SU-DHL-6 (cell line): ENCODE measurements at regions not wholly inside any gene's neighbourhood (a gene's known extent, or its start where the extent isn't known, plus 50 kb on each side); places are given as distances from the start of the nearest gene placed in this dataset.

Source experiments
- H2AFZ ChIP-seq: fragments of 200-600 bp; sonication (generic); 2 replicates; pipeline ENCODE4 v1.6.1; 2014; ENCODE audit warnings: low read depth, mild to moderate bottlenecking, moderate library complexity, mixed read lengths, antibody characterized with exemption, low read length; ENCODE audit not compliant: severe bottlenecking
- H3F3A ChIP-seq: fragments of 200-600 bp; shearing (Covaris generic); 2 replicates; pipeline ENCODE4 v1.6.0; 2016; ENCODE audit warnings: antibody characterized with exemption, mild to moderate bottlenecking; ENCODE audit not compliant: insufficient read depth
- H3K27ac ChIP-seq: fragments of 200-600 bp; sonication (generic); 2 replicates; pipeline ENCODE4 v1.5.1; 2016; ENCODE audit warnings: low read depth, mild to moderate bottlenecking, low read length, moderate library complexity, mixed read lengths
- H3K27me3 ChIP-seq: fragments of 200-600 bp; sonication (generic), shearing (Covaris generic); 2 replicates; pipeline ENCODE4 v1.6.0; 2014; ENCODE audit warnings: mild to moderate bottlenecking, low read length
- H3K36me3 ChIP-seq: fragments of 200-600 bp; sonication (generic); 2 replicates; pipeline ENCODE4 v1.6.1; 2014; ENCODE audit warnings: mild to moderate bottlenecking, low read length, mixed read lengths
- H3K4me2 ChIP-seq: fragments of 300-600, 200-600 bp; shearing (Covaris generic), sonication (generic); 2 replicates; pipeline ENCODE4 v1.6.0; 2014; ENCODE audit warnings: low read length, low read depth, mild to moderate bottlenecking; ENCODE audit not compliant: poor library complexity, severe bottlenecking
- H3K4me3 ChIP-seq: fragments of 200-600 bp; sonication (generic); 2 replicates; pipeline ENCODE4 v1.5.1; 2014; ENCODE audit warnings: antibody characterized with exemption, low read length, mild to moderate bottlenecking, mixed read lengths; ENCODE audit not compliant: insufficient read depth, poor library complexity, severe bottlenecking
- H3K79me2 ChIP-seq: fragments of 200-600 bp; sonication (generic); 2 replicates; pipeline ENCODE4 v1.6.1; 2014; ENCODE audit warnings: mild to moderate bottlenecking, low read length, moderate library complexity; ENCODE audit not compliant: insufficient read depth
- H3K9ac ChIP-seq: fragments of 200-600 bp; sonication (generic); 2 replicates; pipeline ENCODE4 v1.7.0; 2014; ENCODE audit warnings: mild to moderate bottlenecking, low read length
- H3K9me2 ChIP-seq: fragments of 200-600 bp; sonication (generic); replicated peaks from 2 replicates; pipeline ENCODE4 v1.6.1; 2014; ENCODE audit warnings: low read length; ENCODE audit not compliant: insufficient read depth
- H3K9me3 ChIP-seq: fragments of 200-600 bp; sonication (generic); 2 replicates; pipeline ENCODE4 v1.6.1; 2014; ENCODE audit warnings: low read length, mixed read lengths; ENCODE audit not compliant: insufficient read depth
- H4K20me1 ChIP-seq: fragments of 200-600 bp; sonication (generic); 2 replicates; pipeline ENCODE4 v1.6.1; 2014; ENCODE audit warnings: low read depth, mild to moderate bottlenecking, antibody characterized with exemption, low read length, moderate library complexity, mixed read lengths
- EZH2phosphoT487 ChIP-seq: fragments of 200-600 bp; sonication (generic), shearing (Covaris generic); conservative IDR thresholded peaks from 2 replicates; pipeline ENCODE4 v1.6.1; 2018; ENCODE audit warnings: mild to moderate bottlenecking, antibody characterized with exemption, low read length, moderate library complexity, mixed read lengths
- TF ChIP-seq, protein P1 (sequence below): fragments of 200-600 bp; sonication (generic); IDR thresholded peaks from one replicate; pipeline ENCODE4 v1.5.1; 2017; ENCODE audit warnings: antibody characterized with exemption, mild to moderate bottlenecking, low read length, moderate library complexity; ENCODE audit not compliant: insufficient read depth, poor library complexity, severe bottlenecking

DNA sequence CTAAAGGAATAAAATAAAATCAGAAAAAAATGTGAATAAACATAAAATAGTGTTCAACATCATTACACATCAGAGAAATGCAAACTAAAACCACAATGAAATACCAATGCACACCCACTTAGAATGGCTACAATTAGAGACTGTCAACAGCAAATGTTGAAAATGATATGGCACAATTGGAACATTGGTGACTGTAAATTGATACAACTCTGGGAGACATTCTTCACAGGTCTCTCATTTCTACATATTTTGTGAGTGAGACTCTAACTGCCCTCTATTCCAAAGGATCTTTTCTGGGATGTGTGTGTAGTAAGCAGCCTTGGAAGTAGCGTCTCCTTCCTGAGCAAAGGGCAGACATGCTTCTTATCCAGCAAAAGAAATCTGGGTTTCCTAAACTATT lies 323.0 kb downstream of the FBXO15 start:
- TF ChIP-seq EZH2phosphoT487 = no peak
- TF ChIP-seq, protein P1, sequence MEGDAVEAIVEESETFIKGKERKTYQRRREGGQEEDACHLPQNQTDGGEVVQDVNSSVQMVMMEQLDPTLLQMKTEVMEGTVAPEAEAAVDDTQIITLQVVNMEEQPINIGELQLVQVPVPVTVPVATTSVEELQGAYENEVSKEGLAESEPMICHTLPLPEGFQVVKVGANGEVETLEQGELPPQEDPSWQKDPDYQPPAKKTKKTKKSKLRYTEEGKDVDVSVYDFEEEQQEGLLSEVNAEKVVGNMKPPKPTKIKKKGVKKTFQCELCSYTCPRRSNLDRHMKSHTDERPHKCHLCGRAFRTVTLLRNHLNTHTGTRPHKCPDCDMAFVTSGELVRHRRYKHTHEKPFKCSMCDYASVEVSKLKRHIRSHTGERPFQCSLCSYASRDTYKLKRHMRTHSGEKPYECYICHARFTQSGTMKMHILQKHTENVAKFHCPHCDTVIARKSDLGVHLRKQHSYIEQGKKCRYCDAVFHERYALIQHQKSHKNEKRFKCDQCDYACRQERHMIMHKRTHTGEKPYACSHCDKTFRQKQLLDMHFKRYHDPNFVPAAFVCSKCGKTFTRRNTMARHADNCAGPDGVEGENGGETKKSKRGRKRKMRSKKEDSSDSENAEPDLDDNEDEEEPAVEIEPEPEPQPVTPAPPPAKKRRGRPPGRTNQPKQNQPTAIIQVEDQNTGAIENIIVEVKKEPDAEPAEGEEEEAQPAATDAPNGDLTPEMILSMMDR = no peak
- Histone ChIP-seq H2AFZ (no peak overlapping the region), H3K36me3 (no peaks in the 10 kb centered on the region), H4K20me1 (no peaks in the 10 kb centered on the region), H3K27me3 (no peaks in the 10 kb centered on the region), H3K9ac (no peak overlapping the region), H3F3A (no peaks in the 10 kb centered on the region), H3K4me3 (no peak overlapping the region), H3K27ac (no peak overlapping the region), H3K9me3 (no peaks in the 10 kb centered on the region), H3K4me2 (no peak overlapping the region), H3K79me2 (no peaks in the 10 kb centered on the region), H3K9me2 (no peaks in the 10 kb centered on the region)

DNA sequence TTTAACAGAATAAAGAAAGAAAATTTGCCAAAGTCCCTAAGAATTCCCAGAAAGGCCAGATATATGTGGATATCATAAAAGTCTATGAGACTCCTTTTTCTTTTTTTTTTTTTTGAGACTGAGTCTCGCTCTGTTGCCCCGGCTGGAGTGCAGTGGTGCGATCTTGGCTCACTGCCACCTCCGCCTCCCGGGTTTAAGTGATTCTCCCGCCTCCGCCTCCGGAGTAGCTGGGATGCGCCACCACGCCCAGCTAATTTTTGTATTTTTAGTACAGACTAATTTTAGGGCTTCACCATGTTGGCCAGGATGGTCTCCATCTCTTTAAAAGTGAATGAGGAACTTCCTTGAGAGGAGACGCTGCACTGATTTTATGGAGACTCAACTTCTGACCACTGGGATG lies 335.2 kb downstream of the FBXO15 start:
- Histone ChIP-seq H3K27me3 (no peaks in the 10 kb centered on the region), H4K20me1 (no peaks in the 10 kb centered on the region), H3K9ac (no peak overlapping the region), H3K9me2 (no peaks in the 10 kb centered on the region), H3K79me2 (no peaks in the 10 kb centered on the region), H3K27ac (no peak overlapping the region), H3K4me3 (no peak overlapping the region), H3K4me2 (no peak overlapping the region), H2AFZ (no peak overlapping the region), H3K36me3 (no peaks in the 10 kb centered on the region), H3K9me3 (no peaks in the 10 kb centered on the region), H3F3A (no peaks in the 10 kb centered on the region)
- TF ChIP-seq, protein P1 = no peak
- TF ChIP-seq EZH2phosphoT487 = no peak

DNA sequence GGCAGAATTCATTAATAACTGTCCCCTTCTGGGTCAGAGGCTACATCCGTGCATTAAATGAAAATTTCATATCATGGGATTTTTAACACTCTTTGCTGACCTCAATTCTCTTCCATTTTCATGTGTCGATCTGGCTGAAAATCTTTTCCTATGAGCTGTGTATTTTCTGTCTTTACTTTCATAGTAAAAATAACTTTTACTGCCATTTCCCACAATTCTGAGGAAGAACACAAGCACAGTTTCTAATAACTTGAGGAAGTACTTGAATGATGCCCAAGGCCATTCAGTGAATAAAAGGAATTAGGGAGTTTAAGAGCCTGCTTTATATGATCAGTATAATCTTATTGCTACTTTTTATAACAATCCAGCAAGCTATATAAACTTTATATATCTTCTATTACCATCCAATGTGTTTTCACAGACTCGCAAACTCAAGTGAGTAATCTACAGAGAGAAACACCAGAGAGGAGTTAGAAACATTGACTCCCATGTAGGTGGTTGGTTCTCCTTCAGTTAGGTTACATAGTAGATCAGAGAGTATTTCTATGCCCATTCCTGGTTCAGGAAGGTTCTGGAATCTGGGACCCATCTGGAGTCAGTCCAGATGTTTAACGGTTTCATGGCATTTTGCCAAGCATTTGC lies 340.0 kb downstream of the FBXO15 start:
- Histone ChIP-seq H3K9me3 (no peaks in the 10 kb centered on the region), H2AFZ (no peak overlapping the region), H3K4me3 (no peak overlapping the region), H4K20me1 (no peaks in the 10 kb centered on the region), H3K27ac (no peak overlapping the region), H3K9ac (no peak overlapping the region), H3K79me2 (no peaks in the 10 kb centered on the region), H3F3A (no peaks in the 10 kb centered on the region), H3K36me3 (no peaks in the 10 kb centered on the region), H3K9me2 (no peaks in the 10 kb centered on the region), H3K4me2 (no peak overlapping the region), H3K27me3 (no peaks in the 10 kb centered on the region)
- TF ChIP-seq EZH2phosphoT487 = no peak

DNA sequence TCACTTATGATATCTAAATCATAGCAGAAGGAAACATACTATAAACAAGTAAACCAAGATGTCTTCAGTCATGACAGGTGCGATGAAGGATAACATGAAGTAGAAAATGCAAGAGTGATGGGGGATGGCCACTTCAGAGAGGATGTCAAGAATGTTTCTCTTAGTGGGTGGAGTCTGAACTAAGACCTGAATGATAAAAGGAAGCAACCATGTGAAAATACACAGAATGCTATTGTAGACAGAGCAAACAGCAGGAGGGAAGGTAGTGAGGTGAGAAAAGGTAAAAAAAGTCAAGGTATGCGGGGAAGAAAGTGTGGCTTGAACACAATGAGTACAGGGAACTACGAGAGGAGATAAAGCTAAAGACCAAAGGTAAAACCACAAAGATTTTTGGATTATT lies 341.6 kb downstream of the FBXO15 start:
- no peaks in the 10 kb centered on the region for H3K9me2 ChIP-seq
- no peak overlapping the region for H2AFZ ChIP-seq
- no peak overlapping the region for H3K4me2 ChIP-seq
- no peaks in the 10 kb centered on the region for H3K79me2 ChIP-seq
- no peaks in the 10 kb centered on the region for H3F3A ChIP-seq
- H3K9me3 ChIP-seq = no peaks in the 10 kb centered on the region
- H3K36me3 ChIP-seq = no peaks in the 10 kb centered on the region
- H3K4me3 ChIP-seq = no peak overlapping the region
- TF ChIP-seq, protein P1 = no peak
- no peak for TF ChIP-seq EZH2phosphoT487
- H3K9ac ChIP-seq = no peak overlapping the region
- H3K27ac ChIP-seq = no peak overlapping the region
- no peaks in the 10 kb centered on the region for H3K27me3 ChIP-seq
- no peaks in the 10 kb centered on the region for H4K20me1 ChIP-seq
